Fibroblast of lung (primary cell): ENCODE measurements at regions not wholly inside any gene's neighbourhood (a gene's known extent, or its start where the extent isn't known, plus 50 kb on each side); places are given as distances from the start of the nearest gene placed in this dataset.

Experiments used
- DNase-seq, 2 donors: peaks; one replicate each; pipeline versions ENCODE4 v3.0.0 to v3.0.0-alpha.2; 2010; ENCODE audit warnings: low read depth in 2 of 2
- H2AFZ ChIP-seq: 2 replicates; pipeline ENCODE4 v1.5.1; 2012; ENCODE audit warnings: low read length, control low read depth, inconsistent platforms
- H3K27ac ChIP-seq: 2 replicates; pipeline ENCODE4 v1.5.1; 2011; ENCODE audit warnings: low read length, control low read depth; ENCODE audit not compliant: insufficient read depth
- H3K27me3 ChIP-seq: 2 replicates; pipeline ENCODE4 v1.5.1; 2011; ENCODE audit warnings: mild to moderate bottlenecking, low read length; ENCODE audit not compliant: control insufficient read depth, insufficient read depth
- H3K36me3 ChIP-seq: 2 replicates; pipeline ENCODE4 v1.5.1; 2011; ENCODE audit warnings: low read length; ENCODE audit not compliant: control insufficient read depth, insufficient read depth
- H3K4me1 ChIP-seq: 2 replicates; pipeline ENCODE4 v1.5.1; 2011; ENCODE audit warnings: low read length; ENCODE audit not compliant: control insufficient read depth, insufficient read depth; ENCODE audit errors: extremely low read depth
- H3K4me2 ChIP-seq: 2 replicates; pipeline ENCODE4 v1.5.1; 2011; ENCODE audit warnings: low read length, control low read depth; ENCODE audit not compliant: insufficient read depth; ENCODE audit errors: extremely low read depth
- H3K4me3 ChIP-seq, 4 experiments: fragments of 200-600 bp in 1 of 4; sonication (generic) in 1 of 4; replicated peaks in 1 of 4; 2 replicates each; pipeline ENCODE4 v1.5.1; 2011 to 2016; ENCODE audit warnings: low read length in 4 of 4, low read depth in 3 of 4, mild to moderate bottlenecking in 3 of 4, control low read depth in 2 of 4, inconsistent platforms in 1 of 4, mixed read lengths in 1 of 4; ENCODE audit not compliant: insufficient read depth in 1 of 4; ENCODE audit errors: control extremely low read depth in 1 of 4
- H3K79me2 ChIP-seq: 2 replicates; pipeline ENCODE4 v1.5.1; 2012; ENCODE audit warnings: mild to moderate bottlenecking, low read length, inconsistent platforms; ENCODE audit not compliant: control insufficient read depth, insufficient read depth
- H3K9ac ChIP-seq: 2 replicates; pipeline ENCODE4 v1.5.1; 2011; ENCODE audit warnings: mild to moderate bottlenecking, low read length, control low read depth; ENCODE audit not compliant: insufficient read depth
- H3K9me3 ChIP-seq: 2 replicates; pipeline ENCODE4 v1.5.1; 2012; ENCODE audit warnings: low read depth, low read length; ENCODE audit not compliant: control insufficient read depth, insufficient read depth
- H4K20me1 ChIP-seq: 2 replicates; pipeline ENCODE4 v1.5.1; 2011; ENCODE audit warnings: low read length; ENCODE audit not compliant: control insufficient read depth, insufficient read depth; ENCODE audit errors: extremely low read depth
- CTCF ChIP-seq, 2 donors: IDR thresholded peaks in 1 of 2; conservative IDR thresholded peaks in 1 of 2; 1 replicate in 1 of 2; 2 replicates in 1 of 2; pipeline ENCODE4 v1.5.1; 2011 to 2012; ENCODE audit warnings: low read length in 2 of 2, control low read depth in 1 of 2, inconsistent platforms in 1 of 2, low read depth in 1 of 2, mild to moderate bottlenecking in 1 of 2
- EZH2 ChIP-seq: IDR thresholded peaks from 2 replicates; pipeline ENCODE4 v1.5.1; 2012; ENCODE audit warnings: low read length, control low read depth, mild to moderate bottlenecking; ENCODE audit errors: missing control alignments

DNA sequence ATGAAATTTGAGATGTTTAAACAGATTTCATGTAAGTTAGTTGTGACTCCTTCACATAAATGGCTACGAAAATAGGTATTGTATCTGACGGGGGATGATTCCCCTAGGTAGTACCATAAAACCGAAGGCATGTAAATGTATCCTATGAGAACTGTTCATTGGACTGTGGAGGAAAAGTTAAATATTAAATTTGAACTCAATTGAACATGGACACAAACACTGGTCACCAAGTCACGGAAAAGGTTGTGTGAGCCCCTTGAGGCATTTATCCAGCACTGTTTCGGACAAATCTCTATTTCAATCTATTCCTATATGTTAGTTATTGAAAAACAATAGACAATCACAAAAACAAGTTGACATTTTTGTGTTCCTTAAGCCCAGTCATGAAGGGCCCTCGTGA, 1014.3 kb upstream of the NOVA1 start:
- Histone ChIP-seq H3K79me2 (no peaks in the 10 kb centered on the region), H3K4me1 (no peaks in the 10 kb centered on the region), H2AFZ (no peak overlapping the region), H3K9me3 (no peaks in the 10 kb centered on the region), H3K9ac (no peak overlapping the region), H3K27ac (no peak overlapping the region), H3K36me3 (no peaks in the 10 kb centered on the region), H4K20me1 (no peaks in the 10 kb centered on the region), H3K4me2 (no peak overlapping the region), H3K4me3 (no peak overlapping the region), H3K27me3 (no peaks in the 10 kb centered on the region)
- no peak for TF ChIP-seq CTCF (conservative IDR thresholded peaks at IDR 0.05 in 1 of 2, IDR thresholded peaks at IDR 0.05 in 1 of 2; ENCODE audit: low read depth in 1 of 2, low read length in 2 of 2)
- TF ChIP-seq EZH2, result no peak
- DNase-seq, result no peak

DNA sequence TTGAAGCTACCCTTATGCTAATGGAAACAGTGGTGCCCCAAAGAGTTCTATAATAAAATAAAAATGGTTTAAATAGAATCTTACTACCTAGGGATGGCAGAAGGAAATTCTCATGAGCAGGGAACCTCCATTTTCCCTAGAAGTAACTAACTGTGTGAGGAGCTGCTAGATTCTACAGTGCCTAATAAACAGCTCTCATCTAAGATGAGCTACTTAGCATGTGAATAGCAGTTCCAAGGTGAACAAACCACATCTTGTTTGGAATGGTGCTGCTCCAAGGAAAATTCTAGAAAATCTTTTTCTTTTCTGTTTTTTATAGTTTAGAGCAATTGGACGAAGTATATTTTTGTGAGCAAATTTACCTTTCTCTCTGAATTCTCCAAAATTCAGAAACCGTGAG, 1015.3 kb upstream of the NOVA1 start:
- Histone ChIP-seq H3K4me3 (no peak overlapping the region), H3K27ac (no peak overlapping the region), H2AFZ (no peak overlapping the region), H3K27me3 (no peaks in the 10 kb centered on the region), H3K4me1 (no peaks in the 10 kb centered on the region), H3K9ac (no peak overlapping the region), H3K4me2 (no peak overlapping the region), H4K20me1 (no peaks in the 10 kb centered on the region), H3K36me3 (no peaks in the 10 kb centered on the region), H3K79me2 (no peaks in the 10 kb centered on the region), H3K9me3 (no peaks in the 10 kb centered on the region)
- DNase-seq, result no peak
- TF ChIP-seq EZH2 (no peak), CTCF (conservative IDR thresholded peaks at IDR 0.05 in 1 of 2, IDR thresholded peaks at IDR 0.05 in 1 of 2; ENCODE audit: low read depth in 1 of 2, low read length in 2 of 2) (no peak)

DNA sequence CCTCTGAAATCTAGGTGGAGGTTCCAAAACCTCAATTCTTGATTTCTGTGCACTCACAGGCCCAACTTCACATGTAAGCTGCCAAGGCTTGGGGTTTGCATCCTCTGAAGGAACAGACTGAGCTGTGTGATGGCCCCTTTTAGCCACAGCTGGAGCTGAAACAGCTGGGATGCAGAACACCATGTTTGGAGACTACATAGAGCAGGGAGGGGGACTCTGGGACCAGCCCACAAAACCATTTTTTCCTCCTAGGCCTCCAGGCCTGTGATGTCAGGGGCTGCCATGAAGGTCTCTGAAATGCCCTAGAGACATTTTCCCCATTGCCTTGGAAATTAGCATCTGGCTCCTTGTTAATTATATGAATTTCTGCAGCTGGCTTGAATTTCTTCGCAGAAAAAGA, 1025.9 kb upstream of the NOVA1 start:
- H3K9ac ChIP-seq, result no peak overlapping the region
- H3K79me2 ChIP-seq, result no peaks in the 10 kb centered on the region
- no peak for TF ChIP-seq CTCF (conservative IDR thresholded peaks at IDR 0.05 in 1 of 2, IDR thresholded peaks at IDR 0.05 in 1 of 2; ENCODE audit: low read depth in 1 of 2, low read length in 2 of 2)
- no peak overlapping the region for H3K4me3 ChIP-seq
- no peaks in the 10 kb centered on the region for H3K4me1 ChIP-seq
- no peak overlapping the region for H3K27ac ChIP-seq
- H3K36me3 ChIP-seq, result no peaks in the 10 kb centered on the region
- H4K20me1 ChIP-seq, result no peaks in the 10 kb centered on the region
- DNase-seq, result no peak
- H3K4me2 ChIP-seq, result no peak overlapping the region
- no peaks in the 10 kb centered on the region for H3K27me3 ChIP-seq
- no peak overlapping the region for H2AFZ ChIP-seq
- no peaks in the 10 kb centered on the region for H3K9me3 ChIP-seq
